NCI-H82 (cell line): ENCODE measurements at regions not wholly inside any gene's neighbourhood (a gene's known extent, or its start where the extent isn't known, plus 50 kb on each side); places are given as distances from the start of the nearest gene placed in this dataset.
A peak's percentile ranks its signal among the peaks of the same experiment; 100 is the strongest.
"Not testable (repeated sequence)": the region's sequence is repeated elsewhere in the genome, so short reads cannot be mapped to it uniquely, and the experiment has no call there.

Experiments
- DNase-seq: peaks from one replicate; lab custom pipeline; 2025; lab: John Stamatoyannopoulos, UW

DNA sequence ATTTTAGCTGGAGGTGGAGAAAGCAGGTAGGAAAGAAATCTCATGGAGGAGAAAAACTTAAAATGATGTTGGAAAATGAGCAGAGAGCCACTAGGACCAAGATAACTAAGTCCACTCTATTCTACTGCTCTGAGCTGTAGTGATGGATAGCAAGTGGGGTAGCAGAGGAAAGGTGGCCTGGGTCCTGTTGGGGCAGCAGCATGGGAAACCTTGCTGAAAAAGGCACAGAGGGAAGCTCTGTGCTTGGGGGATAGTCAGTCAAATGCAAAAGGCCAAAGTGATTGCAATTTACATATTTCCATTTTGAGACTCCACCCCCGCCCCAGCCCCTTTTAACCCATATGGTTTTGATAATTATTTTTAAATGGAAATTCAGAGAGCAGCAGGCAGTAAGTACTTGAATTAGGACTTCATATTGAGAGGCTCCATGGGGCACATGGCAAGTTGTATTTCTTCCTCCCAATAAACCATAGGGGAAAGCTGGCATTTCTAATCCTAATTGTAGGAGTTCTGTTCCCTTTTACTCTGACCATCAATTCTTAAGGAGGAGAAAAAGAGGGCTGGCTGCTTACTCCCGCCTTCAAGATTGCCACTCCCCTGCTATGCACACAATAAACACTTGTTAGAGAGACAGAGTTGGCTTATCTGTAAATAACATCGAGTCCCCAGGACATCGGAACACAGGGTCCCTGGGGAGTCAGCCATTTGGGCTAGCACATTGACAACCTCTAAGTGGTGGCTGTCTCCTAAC lies 1341.5 kb upstream of the TENM4 start:
- DNase-seq: no peak

DNA sequence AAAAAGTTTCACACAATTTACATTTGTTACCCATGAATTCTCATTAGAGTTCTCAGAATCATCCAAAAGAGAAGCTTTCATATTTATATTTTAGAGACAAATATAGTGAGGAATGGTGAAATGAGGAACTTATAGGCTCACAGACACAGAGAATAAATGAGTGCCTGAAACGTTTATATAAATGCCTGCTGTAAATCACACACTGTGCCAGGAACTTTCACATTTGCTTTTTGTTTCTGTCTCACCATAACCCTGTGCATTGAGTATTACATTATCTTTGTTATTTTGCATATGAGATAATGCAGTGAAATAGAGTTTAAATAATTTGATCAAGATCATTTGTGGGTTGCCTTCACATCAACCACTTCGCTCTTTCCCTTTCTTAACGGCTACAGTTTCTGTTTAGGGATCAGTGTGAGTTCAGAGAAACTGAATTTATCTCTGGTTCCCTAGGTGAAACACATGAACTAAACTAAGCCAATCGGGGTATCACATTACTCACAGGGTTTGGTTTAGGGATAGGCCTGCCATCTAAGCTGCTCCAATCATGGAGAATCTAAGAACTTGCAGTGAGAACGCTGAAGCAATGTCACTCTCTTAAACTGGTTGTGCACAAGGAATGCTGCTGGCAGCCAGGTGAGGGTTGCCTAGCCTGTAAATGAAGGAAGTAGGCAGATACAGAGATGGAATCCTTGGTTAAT lies 1339.2 kb upstream of the TENM4 start:
- DNase-seq: no peak

DNA sequence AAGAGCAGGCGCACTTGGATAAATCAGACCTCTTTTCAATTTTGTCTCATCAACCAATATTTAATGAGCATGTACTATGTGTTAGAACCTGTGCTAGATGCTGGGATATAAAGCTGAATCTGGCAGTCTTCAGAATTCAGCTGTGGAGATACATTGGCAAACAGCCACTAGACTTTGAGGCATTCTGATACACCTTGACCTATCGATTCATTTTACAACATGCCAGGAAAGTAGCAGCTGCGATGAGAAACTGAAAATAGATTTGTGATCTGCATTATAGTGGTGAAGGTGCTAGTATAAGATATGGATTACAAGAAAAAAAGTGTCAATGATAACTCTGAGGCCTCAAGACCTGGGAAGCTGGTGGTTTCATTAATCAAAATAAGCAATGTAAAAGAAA lies 1338.1 kb upstream of the TENM4 start:
- no peak for DNase-seq

DNA sequence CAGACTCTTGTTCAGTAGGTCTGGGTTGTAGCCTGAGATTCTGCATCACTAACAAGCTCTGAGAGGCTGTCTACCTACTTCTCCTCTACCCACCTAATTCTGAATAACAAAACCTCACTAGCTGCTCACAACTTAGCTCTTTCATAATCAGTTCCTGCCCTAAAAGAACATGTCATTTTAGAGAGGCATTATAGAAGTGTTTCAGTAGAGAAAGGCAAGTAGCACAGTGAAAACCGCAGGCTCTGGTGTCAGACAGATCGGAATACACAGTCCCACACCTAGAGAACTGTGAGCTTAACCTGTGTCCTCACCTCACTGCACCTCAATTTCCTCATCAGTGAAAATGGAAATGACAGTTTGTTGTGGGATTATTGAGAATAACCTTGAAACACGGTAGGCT lies 1337.6 kb upstream of the TENM4 start:
- DNase-seq: no peak

DNA sequence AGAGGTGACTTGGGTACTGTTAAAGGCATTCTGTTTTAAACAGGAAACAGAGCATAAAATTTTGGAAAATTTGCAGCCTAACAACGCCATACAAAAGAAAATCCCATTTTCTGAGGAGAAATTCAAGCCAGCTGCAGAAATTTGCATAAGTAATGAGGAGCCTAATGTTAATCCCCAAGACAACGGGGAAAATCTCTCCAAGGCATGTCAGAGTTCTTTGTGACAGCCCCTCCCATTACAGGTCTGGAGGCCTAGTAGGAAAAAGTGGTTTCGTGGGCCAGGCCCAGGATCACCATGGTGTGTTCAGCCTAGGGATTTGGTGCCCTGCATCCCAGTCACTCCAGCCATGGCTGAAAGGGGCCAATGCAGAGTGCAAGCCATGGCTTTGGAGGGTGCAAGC lies 1333.1 kb upstream of the TENM4 start:
- no peak for DNase-seq

GRCh38 chr11:80771017-80771416 lies 1330.2 kb upstream of the TENM4 start:
- no peak for DNase-seq

- no peak for DNase-seq
These were observed 1318.0 kb upstream of the TENM4 start for GRCh38 chr11:80758787-80759186.

DNA sequence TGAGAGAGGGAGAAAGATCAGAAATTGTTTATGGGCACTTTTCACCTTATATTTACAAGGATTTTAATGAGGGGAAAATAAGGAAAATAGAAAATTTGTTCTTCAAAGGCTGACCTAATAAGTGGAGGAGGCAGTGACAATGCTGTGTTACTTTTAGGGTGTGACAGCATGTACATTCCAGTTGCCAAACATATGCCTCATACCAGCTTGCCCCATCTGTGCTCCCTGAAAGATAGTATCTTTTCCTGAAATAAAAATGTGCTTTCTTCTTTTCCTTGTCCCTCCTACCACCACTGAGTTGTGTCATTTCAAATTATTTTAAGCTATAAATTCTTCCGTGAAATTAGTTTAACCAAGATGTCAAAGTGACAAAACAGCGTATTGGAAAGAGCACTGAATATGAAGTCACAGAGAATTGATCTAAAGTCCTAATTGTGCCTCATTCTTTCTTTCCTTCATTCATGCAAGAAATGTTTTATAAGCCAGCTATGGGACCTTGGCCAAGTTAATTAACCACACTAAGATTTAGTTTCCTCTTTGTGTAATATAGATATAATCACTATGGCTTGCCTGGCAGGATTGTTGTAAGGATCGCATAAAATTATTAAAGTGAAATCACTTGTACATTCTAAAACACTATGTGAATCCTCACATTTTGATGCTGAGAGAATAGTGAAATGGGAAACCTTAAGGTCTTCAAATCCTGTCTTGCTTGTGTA lies 1307.5 kb upstream of the TENM4 start:
- no peak for DNase-seq

- DNase-seq: no peak
These were observed 1305.5 kb upstream of the TENM4 start for GRCh38 chr11:80746300-80746699.

GRCh38 chr11:80745416-80745815 lies 1304.6 kb upstream of the TENM4 start:
- no peak for DNase-seq

- no peak for DNase-seq
These were observed 1293.0 kb upstream of the TENM4 start for GRCh38 chr11:80733790-80734189.

- DNase-seq: no peak
These were observed 1292.5 kb upstream of the TENM4 start for GRCh38 chr11:80733361-80733760.

GRCh38 chr11:80727315-80727714 lies 1286.5 kb upstream of the TENM4 start:
- DNase-seq: peak; percentile 6

- no peak for DNase-seq
These were observed 1285.4 kb upstream of the TENM4 start for GRCh38 chr11:80726236-80726635.

- no peak for DNase-seq
These were observed 1283.5 kb upstream of the TENM4 start for GRCh38 chr11:80724366-80724765.

DNA sequence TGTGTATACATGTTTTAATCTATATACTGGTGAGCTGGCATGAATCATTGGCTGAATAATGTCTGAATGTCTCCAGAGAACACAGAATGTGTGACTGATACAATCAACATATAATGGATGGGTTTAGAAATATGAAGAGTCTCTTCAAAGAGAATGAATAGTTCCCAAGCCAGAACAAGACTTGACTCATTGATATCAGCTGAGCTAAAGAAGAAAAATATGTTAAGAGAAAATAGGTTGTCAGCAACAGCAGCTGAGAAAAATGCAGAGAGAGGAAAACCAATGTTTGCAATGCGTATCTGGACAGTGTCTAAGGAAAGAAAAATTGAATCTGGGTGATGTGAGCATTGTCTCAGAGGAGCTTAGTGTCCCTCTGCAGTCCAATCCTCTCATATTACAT lies 1281.8 kb upstream of the TENM4 start:
- no peak for DNase-seq

GRCh38 chr11:80720295-80720694 lies 1279.5 kb upstream of the TENM4 start:
- no peak for DNase-seq

DNA sequence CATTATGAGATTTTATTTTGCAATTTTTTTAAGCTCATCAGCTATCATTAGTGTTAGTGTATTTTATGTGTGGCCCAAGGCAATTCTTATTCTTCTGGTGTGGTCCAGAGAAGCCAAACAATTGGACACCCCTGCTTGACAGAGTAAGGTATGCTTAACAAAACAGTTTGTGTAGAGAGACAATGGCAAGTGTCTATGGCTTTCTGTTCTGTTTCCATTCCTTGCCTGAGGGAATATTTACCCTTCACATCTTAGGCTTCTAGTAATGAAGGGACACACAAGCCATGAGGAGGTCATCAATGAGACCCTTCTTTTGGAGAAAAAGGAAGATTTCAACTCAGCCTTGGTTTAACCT lies 1278.4 kb upstream of the TENM4 start:
- no peak for DNase-seq

DNA sequence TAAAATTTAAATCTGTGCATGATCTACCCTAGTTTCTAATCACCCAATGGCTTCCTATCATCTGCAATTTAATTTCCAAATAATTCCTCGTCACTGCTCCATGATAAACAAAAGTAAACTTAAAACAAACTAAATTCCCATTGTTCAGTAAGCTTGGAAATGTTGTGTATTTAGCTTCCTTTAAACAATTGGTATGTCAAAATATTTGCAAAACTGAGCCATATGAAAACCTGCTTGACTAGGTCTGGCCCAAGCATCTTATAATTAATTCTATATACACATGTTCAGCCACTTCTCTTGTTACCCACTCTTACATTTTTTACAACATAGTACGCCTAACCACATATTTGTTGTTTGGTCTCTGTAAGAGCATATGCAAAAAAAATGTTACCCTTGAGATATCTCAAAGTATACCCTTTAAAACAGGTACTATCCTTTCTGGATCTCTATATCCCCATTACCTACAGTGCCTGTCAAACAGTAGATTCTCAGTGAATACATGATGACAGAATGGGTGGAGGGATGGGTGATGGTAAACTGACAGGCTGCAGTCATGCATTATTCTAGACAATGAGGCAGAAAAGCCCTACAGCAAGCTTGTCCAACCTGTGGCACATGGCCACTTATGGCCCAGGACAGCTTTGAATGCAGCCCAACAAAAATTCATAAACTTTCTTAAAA lies 1277.9 kb upstream of the TENM4 start:
- no peak for DNase-seq

- DNase-seq: no peak
These were observed 1261.4 kb upstream of the TENM4 start for GRCh38 chr11:80702264-80702663.

DNA sequence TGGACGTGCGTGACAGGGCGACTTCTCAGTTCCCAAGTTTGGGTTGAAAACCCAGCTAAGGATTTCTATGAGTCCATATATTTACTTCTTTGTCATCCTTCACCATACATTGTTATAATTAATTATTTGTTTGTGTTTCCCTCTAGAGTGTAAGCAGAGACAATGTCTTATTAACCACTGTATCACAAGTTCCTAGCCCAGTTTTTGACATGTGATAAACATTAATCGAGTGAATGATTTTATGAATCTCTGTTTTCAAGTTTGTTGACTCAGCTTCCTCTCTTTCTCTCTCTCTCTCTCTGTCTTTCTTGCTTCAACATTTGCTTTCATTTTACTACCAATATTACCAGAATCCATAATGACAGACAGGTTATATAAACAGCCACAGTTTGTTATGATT lies 1259.6 kb upstream of the TENM4 start:
- no peak for DNase-seq

GRCh38 chr11:80699406-80700177 lies 1258.8 kb upstream of the TENM4 start:
- not testable (repeated sequence) for DNase-seq
